Lower leg skin (tissue), 3 donors: ENCODE measurements at regions not wholly inside any gene's neighbourhood (a gene's known extent, or its start where the extent isn't known, plus 50 kb on each side); places are given as distances from the start of the nearest gene placed in this dataset.

Experiments used
- CTCF ChIP-seq, 3 donors: fragments of 450-650 bp; IDR thresholded peaks; one replicate each; pipeline ENCODE4 v1.5.1; 2016; ENCODE audit warnings: antibody characterized with exemption in 3 of 3, mild to moderate bottlenecking in 3 of 3, moderate library complexity in 2 of 3
- POLR2A ChIP-seq, 2 donors: fragments of 450-650 bp; IDR thresholded peaks; one replicate each; pipeline ENCODE4 v1.6.1; 2016 to 2017; ENCODE audit warnings: antibody characterized with exemption in 2 of 2, mild to moderate bottlenecking in 1 of 2, moderate library complexity in 1 of 2

DNA sequence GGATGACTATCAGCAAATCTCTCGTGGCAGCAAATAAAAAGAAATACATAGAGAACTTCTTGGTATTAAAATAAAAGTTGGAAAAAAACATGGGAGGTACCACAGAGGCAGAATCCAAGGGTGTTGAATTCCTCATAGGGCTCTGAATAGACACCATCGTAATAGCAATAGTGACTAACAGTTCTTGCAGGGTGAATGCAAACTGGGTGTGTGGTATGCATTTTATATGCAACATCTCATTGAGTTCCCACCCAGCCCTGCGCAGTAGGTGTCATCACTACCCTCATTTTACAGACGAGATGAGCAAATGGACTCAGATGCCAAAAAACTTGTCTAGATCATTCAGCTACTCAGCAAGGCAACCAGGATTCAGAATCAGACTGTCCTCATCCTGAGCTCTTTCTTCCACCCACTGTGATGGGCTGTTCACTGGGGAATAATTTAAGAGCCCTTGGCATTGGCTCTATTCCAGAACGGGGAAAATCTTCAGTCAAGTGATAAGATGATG lies 354.6 kb upstream of the CDH11 start:
- TF ChIP-seq CTCF (IDR thresholded peaks at IDR 0.05) (no peak), POLR2A (IDR thresholded peaks at IDR 0.05) (no peak)
